CD14-positive monocyte (primary cell): ENCODE measurements at regions not wholly inside any gene's neighbourhood (a gene's known extent, or its start where the extent isn't known, plus 50 kb on each side); places are given as distances from the start of the nearest gene placed in this dataset.

Source experiments
- DNase-seq, 3 donors: peaks; one replicate each; pipeline ENCODE4 v3.0.0-alpha.2; 2011 to 2022
- H2AFZ ChIP-seq: 2 replicates; pipeline ENCODE4 v1.6.0; 2012; ENCODE audit warnings: mild to moderate bottlenecking, low read depth, low read length, inconsistent platforms; ENCODE audit not compliant: insufficient read depth, poor library complexity, severe bottlenecking
- H3K27ac ChIP-seq, 2 donors: 1 replicate in 1 of 2; 2 replicates in 1 of 2; pipeline ENCODE4 v1.5.1; 2012 to 2013; ENCODE audit warnings: low read length in 2 of 2, control low read depth in 1 of 2, inconsistent platforms in 1 of 2, low read depth in 1 of 2, mild to moderate bottlenecking in 1 of 2
- H3K27me3 ChIP-seq, 2 donors: one replicate each; pipeline versions ENCODE4 v1.6.0 to v1.6.1; 2011 to 2013; ENCODE audit warnings: low read length in 2 of 2; ENCODE audit not compliant: control insufficient read depth in 2 of 2, insufficient read depth in 2 of 2
- H3K36me3 ChIP-seq, 2 donors: replicated peaks in 1 of 2; 1 replicate in 1 of 2; 2 replicates in 1 of 2; pipeline versions ENCODE4 v1.5.1 to v1.6.1; 2012 to 2013; ENCODE audit warnings: low read length in 2 of 2, control low read depth in 1 of 2, inconsistent platforms in 1 of 2, mild to moderate bottlenecking in 1 of 2; ENCODE audit not compliant: insufficient read depth in 2 of 2, control insufficient read depth in 1 of 2
- H3K4me1 ChIP-seq, 2 donors: 1 replicate in 1 of 2; 2 replicates in 1 of 2; pipeline versions ENCODE4 v1.5.1 to v1.6.1; 2012 to 2013; ENCODE audit warnings: low read length in 2 of 2, control low read depth in 1 of 2, inconsistent platforms in 1 of 2, mild to moderate bottlenecking in 1 of 2, moderate library complexity in 1 of 2; ENCODE audit not compliant: insufficient read depth in 2 of 2, control insufficient read depth in 1 of 2
- H3K4me2 ChIP-seq: replicated peaks from 2 replicates; pipeline ENCODE3; 2012; ENCODE audit warnings: low read length, moderate library complexity, mild to moderate bottlenecking; ENCODE audit not compliant: poor library complexity, severe bottlenecking; ENCODE audit errors: extremely low read depth
- H3K4me3 ChIP-seq, 3 experiments: fragments of 200-600 bp in 1 of 3; sonication (generic) in 1 of 3; replicated peaks in 1 of 3; 1 replicate in 2 of 3; 2 replicates in 1 of 3; pipeline ENCODE4 v1.5.1; 2011 to 2013; ENCODE audit warnings: low read length in 3 of 3, mild to moderate bottlenecking in 3 of 3, control low read depth in 2 of 3, low read depth in 2 of 3, inconsistent platforms in 1 of 3, moderate library complexity in 1 of 3
- H3K79me2 ChIP-seq: 2 replicates; pipeline ENCODE4 v1.6.0; 2012; ENCODE audit warnings: mild to moderate bottlenecking, control low read depth, inconsistent platforms, low read length, moderate library complexity; ENCODE audit not compliant: insufficient read depth
- H3K9ac ChIP-seq: 2 replicates; pipeline ENCODE4 v1.6.0; 2017; ENCODE audit warnings: low read length, mild to moderate bottlenecking; ENCODE audit not compliant: insufficient read depth, poor library complexity, severe bottlenecking
- H3K9me3 ChIP-seq, 2 donors: replicated peaks in 1 of 2; 1 replicate in 1 of 2; 2 replicates in 1 of 2; pipeline versions ENCODE4 v1.5.1 to v1.6.1; 2012 to 2013; ENCODE audit warnings: low read length in 2 of 2, control low read depth in 1 of 2; ENCODE audit not compliant: control insufficient read depth in 1 of 2, insufficient read depth in 1 of 2
- H4K20me1 ChIP-seq: 2 replicates; pipeline ENCODE4 v1.6.0; 2012; ENCODE audit warnings: mild to moderate bottlenecking, low read length, control low read depth, moderate library complexity; ENCODE audit not compliant: insufficient read depth
- H3K27ac Mint-ChIP-seq, 7 donors: one replicate each; pipeline ENCODE4 v1.8.0; 2020; ENCODE audit warnings: mild to moderate bottlenecking in 7 of 7, mixed read lengths in 7 of 7, moderate library complexity in 6 of 7, inconsistent platforms in 2 of 7
- H3K27me3 Mint-ChIP-seq, 3 donors: one replicate each; pipeline ENCODE4 v1.8.0; 2021 to 2022; ENCODE audit warnings: low read depth in 3 of 3, mild to moderate bottlenecking in 3 of 3, mixed read lengths in 3 of 3, moderate library complexity in 3 of 3, inconsistent platforms in 1 of 3
- H3K36me3 Mint-ChIP-seq, 2 donors: one replicate each; pipeline ENCODE4 v1.8.0; 2020; ENCODE audit warnings: mixed read lengths in 2 of 2, inconsistent platforms in 1 of 2, mild to moderate bottlenecking in 1 of 2
- H3K4me1 Mint-ChIP-seq: one replicate; pipeline ENCODE4 v1.8.0; 2020; ENCODE audit warnings: mild to moderate bottlenecking, mixed read lengths
- H3K4me3 Mint-ChIP-seq, 2 donors: one replicate each; pipeline ENCODE4 v1.8.0; 2020; ENCODE audit warnings: mild to moderate bottlenecking in 2 of 2, mixed read lengths in 2 of 2, moderate library complexity in 1 of 2
- H3K9me3 Mint-ChIP-seq, 7 donors: one replicate each; pipeline ENCODE4 v1.8.0; 2020 to 2022; ENCODE audit warnings: mixed read lengths in 7 of 7, mild to moderate bottlenecking in 6 of 7, moderate library complexity in 6 of 7, inconsistent platforms in 2 of 7
- WGBS: methylation state at CpG from one replicate; pipeline ENCODE4 v1.1.5; 2013; ENCODE audit warnings: missing lambda C conversion rate; ENCODE audit not compliant: insufficient coverage; 5-methylcytosine and 5-hydroxymethylcytosine counted together
- intact Hi-C, 2 donors: fragments of 100-400 bp; cut with micrococcal nuclease; formaldehyde crosslinking; loops; one replicate each; pipeline versions ENCODE4 v1.15.0 to v1.15.1; 2023
- TF ChIP-seq, protein P1 (sequence below): fragments of 200-600 bp; IDR thresholded peaks from one replicate; pipeline ENCODE4 v1.8.0; 2022; ENCODE audit warnings: antibody characterized with exemption, mild to moderate bottlenecking

DNA sequence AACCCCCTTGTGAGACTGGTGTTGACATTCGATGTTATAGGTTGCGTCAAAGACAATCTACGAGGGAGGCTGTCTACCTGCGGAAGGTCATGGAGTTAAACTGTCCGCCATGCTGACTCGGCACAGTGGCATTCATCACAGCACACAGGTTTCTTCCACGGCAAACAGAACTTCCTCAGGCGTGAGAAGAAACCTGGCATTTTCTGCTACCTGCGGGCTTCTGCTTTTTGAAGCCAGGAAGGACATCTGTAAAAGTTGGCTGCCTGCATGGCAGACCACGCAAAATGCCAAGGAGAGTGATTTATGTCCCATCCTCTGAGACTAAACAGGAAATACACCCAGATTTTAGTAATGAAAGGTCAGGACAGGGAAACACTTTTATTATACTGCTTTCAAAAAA lies 809.8 kb upstream of the NUDT12 start:
- Mint-ChIP-seq H3K4me1 (no peaks in the 10 kb centered on the region), H3K9me3 (peaks cover 0 to 4% (median 3%) of the 10 kb centered on the region in 7 donors), H3K27ac (no peak overlapping the region), H3K4me3 (no peak overlapping the region), H3K27me3 (no peaks in the 10 kb centered on the region), H3K36me3 (no peaks in the 10 kb centered on the region)
- Histone ChIP-seq H4K20me1 (no peaks in the 10 kb centered on the region), H3K4me2 (no peak overlapping the region), H3K4me1 (no peaks in the 10 kb centered on the region), H3K9ac (no peak overlapping the region), H3K27ac (no peak overlapping the region), H2AFZ (no peak overlapping the region), H3K9me3 (no peaks in the 10 kb centered on the region), H3K4me3 (no peak overlapping the region), H3K36me3 (no peaks in the 10 kb centered on the region), H3K27me3 (no peaks in the 10 kb centered on the region), H3K79me2 (no peaks in the 10 kb centered on the region)
- DNase-seq, result no peak
- TF ChIP-seq, protein P1, sequence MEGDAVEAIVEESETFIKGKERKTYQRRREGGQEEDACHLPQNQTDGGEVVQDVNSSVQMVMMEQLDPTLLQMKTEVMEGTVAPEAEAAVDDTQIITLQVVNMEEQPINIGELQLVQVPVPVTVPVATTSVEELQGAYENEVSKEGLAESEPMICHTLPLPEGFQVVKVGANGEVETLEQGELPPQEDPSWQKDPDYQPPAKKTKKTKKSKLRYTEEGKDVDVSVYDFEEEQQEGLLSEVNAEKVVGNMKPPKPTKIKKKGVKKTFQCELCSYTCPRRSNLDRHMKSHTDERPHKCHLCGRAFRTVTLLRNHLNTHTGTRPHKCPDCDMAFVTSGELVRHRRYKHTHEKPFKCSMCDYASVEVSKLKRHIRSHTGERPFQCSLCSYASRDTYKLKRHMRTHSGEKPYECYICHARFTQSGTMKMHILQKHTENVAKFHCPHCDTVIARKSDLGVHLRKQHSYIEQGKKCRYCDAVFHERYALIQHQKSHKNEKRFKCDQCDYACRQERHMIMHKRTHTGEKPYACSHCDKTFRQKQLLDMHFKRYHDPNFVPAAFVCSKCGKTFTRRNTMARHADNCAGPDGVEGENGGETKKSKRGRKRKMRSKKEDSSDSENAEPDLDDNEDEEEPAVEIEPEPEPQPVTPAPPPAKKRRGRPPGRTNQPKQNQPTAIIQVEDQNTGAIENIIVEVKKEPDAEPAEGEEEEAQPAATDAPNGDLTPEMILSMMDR, result no peak
- WGBS, result 21% methylated on average over 6 of the region's 10 CpGs
- intact Hi-C loops, result no loop called here

DNA sequence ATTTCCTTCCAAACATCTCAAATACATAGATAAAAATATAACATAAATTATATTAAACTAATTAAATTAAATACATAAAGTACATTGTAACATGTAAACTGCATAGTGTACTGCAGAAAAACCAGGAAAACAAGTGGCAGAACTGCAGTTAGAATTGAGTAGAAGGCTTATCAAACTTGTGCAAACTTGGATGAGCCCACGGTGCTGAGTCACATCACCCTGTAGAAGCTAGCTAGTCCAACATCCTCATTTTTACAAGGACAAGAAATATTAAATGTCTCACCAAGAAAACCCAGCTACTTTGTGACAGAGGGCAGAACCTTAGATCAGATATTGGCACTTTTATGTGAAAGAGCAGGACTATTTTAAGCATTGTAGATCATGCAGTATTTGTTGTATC lies 807.9 kb upstream of the NUDT12 start:
- H3K9ac ChIP-seq, result no peak overlapping the region
- Mint-ChIP-seq H3K4me1 (no peaks in the 10 kb centered on the region), H3K27me3 (no peaks in the 10 kb centered on the region), H3K9me3 (peaks cover 0 to 4% (median 3%) of the 10 kb centered on the region in 7 donors), H3K36me3 (no peaks in the 10 kb centered on the region), H3K4me3 (no peak overlapping the region), H3K27ac (no peak overlapping the region)
- no peak overlapping the region for H3K4me2 ChIP-seq
- no peak overlapping the region for H3K4me3 ChIP-seq
- no peak overlapping the region for H3K27ac ChIP-seq
- no peaks in the 10 kb centered on the region for H3K36me3 ChIP-seq
- DNase-seq, result no peak
- no peaks in the 10 kb centered on the region for H4K20me1 ChIP-seq
- intact Hi-C loops, result no loop called here
- no peak overlapping the region for H2AFZ ChIP-seq
- no peaks in the 10 kb centered on the region for H3K4me1 ChIP-seq
- WGBS, result no CpG with 5 or more reads among the region's 1 CpG
- H3K27me3 ChIP-seq, result no peaks in the 10 kb centered on the region
- TF ChIP-seq, protein P1, result no peak
- no peaks in the 10 kb centered on the region for H3K79me2 ChIP-seq
- H3K9me3 ChIP-seq, result no peaks in the 10 kb centered on the region
